OCI-LY7 (cell line): ENCODE measurements at regions not wholly inside any gene's neighbourhood (a gene's known extent, or its start where the extent isn't known, plus 50 kb on each side); places are given as distances from the start of the nearest gene placed in this dataset.

Experiments used
- BruUV-seq: library from RNA; stranded (reverse); fragments of 400-500 nt; replicated peaks from 2 replicates; lab custom pipeline; 2021; lab: Mats Ljungman, UMichigan
- CTCF ChIA-PET: fragments of 300-600 bp; sonication (Branson Sonifier 250); formaldehyde crosslinking; loops from one replicate; lab custom pipeline; 2022; ENCODE audit warnings: antibody characterized with exemption; ENCODE audit not compliant: unreplicated experiment; lab: Charles Lee
- POLR2A ChIA-PET: fragments of 300-600 bp; sonication (Branson Sonifier 250); formaldehyde crosslinking; loops from one replicate; lab custom pipeline; 2022; ENCODE audit warnings: antibody characterized with exemption; lab: Charles Lee
- DNase-seq: peaks from one replicate; pipeline ENCODE4 v3.0.0-alpha.2; 2015; ENCODE audit warnings: low spot score
- H2AFZ ChIP-seq: fragments of 200-600 bp; sonication (generic), shearing (Covaris generic); 2 replicates; pipeline ENCODE4 v1.6.1; 2014; ENCODE audit warnings: mild to moderate bottlenecking, antibody characterized with exemption, low read length, moderate library complexity
- H3K27ac ChIP-seq: fragments of 200-600 bp; sonication (generic); 2 replicates; pipeline ENCODE4 v1.5.1; 2014; ENCODE audit warnings: mixed run types, low read depth, mild to moderate bottlenecking, moderate library complexity, low read length, inconsistent platforms; ENCODE audit not compliant: poor library complexity, severe bottlenecking
- H3K36me3 ChIP-seq: fragments of 200-600 bp; sonication (generic); 2 replicates; pipeline ENCODE4 v1.6.1; 2014; ENCODE audit warnings: mild to moderate bottlenecking, antibody characterized with exemption, low read length, moderate library complexity, mixed read lengths; ENCODE audit not compliant: insufficient read depth
- H3K4me1 ChIP-seq: fragments of 200-600 bp; sonication (generic); 2 replicates; pipeline ENCODE4 v1.5.1; 2014; ENCODE audit warnings: mild to moderate bottlenecking, low read length; ENCODE audit not compliant: insufficient read depth, poor library complexity, severe bottlenecking
- H3K4me2 ChIP-seq: fragments of 200-600 bp; sonication (generic); 2 replicates; pipeline ENCODE4 v1.6.1; 2014; ENCODE audit warnings: mild to moderate bottlenecking, low read length
- H3K4me3 ChIP-seq: fragments of 200-600 bp; sonication (generic); 2 replicates; pipeline ENCODE4 v1.5.1; 2014; ENCODE audit warnings: mild to moderate bottlenecking, low read depth, low read length; ENCODE audit not compliant: poor library complexity, severe bottlenecking
- H3K79me2 ChIP-seq: fragments of 200-600 bp; sonication (generic); 2 replicates; pipeline ENCODE4 v1.6.1; 2016; ENCODE audit warnings: low read depth, mild to moderate bottlenecking, low read length, moderate library complexity, mixed read lengths; ENCODE audit not compliant: insufficient read depth
- H3K9me2 ChIP-seq: fragments of 200-600 bp; sonication (generic); 2 replicates; pipeline ENCODE4 v1.6.1; 2016; ENCODE audit warnings: mild to moderate bottlenecking, low read length, mixed read lengths; ENCODE audit not compliant: insufficient read depth
- H3K9me3 ChIP-seq: fragments of 200-600 bp; sonication (generic); 2 replicates; pipeline ENCODE4 v1.6.1; 2014; ENCODE audit warnings: mild to moderate bottlenecking, mixed run types, low read length, mixed read lengths
- H4K20me1 ChIP-seq: fragments of 200-600 bp; sonication (generic); 2 replicates; pipeline ENCODE4 v1.6.1; 2014; ENCODE audit warnings: mild to moderate bottlenecking, antibody characterized with exemption, low read length, moderate library complexity, mixed read lengths; ENCODE audit not compliant: insufficient read depth
- EZH2phosphoT487 ChIP-seq: fragments of 200-600 bp; sonication (generic); IDR thresholded peaks from 2 replicates; pipeline ENCODE4 v1.6.1; 2018; ENCODE audit warnings: low read depth, borderline replicate concordance, mild to moderate bottlenecking, mixed run types, antibody characterized with exemption, low read length, moderate library complexity, mixed read lengths
- intact Hi-C: fragments of 100-400 bp; cut with micrococcal nuclease; formaldehyde crosslinking; loops from one replicate; pipeline ENCODE4 v1.10.0; 2022; ENCODE audit not compliant: unreplicated experiment
- TF ChIP-seq, protein P1 (sequence below): fragments of 200-600 bp; sonication (generic); conservative IDR thresholded peaks from 2 replicates; pipeline ENCODE4 v1.5.1; 2014; ENCODE audit warnings: mild to moderate bottlenecking, antibody characterized with exemption, low read length, moderate library complexity, mixed read lengths

DNA sequence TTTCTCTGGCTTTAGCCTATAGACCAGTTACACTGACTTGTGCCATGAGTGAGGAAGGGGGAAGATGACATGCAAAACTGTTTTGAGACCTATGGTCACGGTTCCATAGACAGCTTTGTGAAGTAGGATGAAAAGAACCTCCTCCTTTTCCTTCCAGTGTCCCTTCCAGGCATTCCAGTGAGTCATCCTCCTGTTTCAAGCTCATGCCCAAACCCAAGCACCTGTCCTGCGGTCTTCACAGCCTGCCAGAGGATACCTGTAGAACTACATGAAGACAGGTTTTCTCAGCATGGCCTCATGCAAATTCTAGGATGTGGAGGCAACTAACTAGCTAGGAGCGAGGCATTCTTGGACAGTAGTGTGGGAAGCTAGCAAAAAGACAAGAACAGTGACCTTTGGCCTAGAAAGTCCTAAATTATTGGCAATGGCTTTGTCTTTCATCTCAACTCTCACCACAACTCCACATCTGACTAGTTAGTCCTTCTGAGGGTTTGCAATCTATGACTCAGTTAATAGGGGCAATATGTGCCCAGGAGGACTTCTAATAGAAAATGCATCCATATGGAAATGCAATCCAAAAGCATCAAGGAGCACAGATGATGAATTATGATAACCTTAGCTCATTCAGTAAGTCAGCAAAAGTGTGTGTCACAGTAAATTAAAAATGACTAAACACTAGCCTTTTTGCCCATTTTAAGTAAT is 154.7 kb downstream of the RBM43 start:
- H3K79me2 ChIP-seq: no peaks in the 10 kb centered on the region
- no peak overlapping the region for H3K4me3 ChIP-seq
- no TSS peak for BruUV-seq
- ChIA-PET CTCF (no interaction called here), POLR2A (interaction anchor here (0.6 kb wide), 1 partner anchor 1693 kb away, joined by 3 read pairs; no protein-coding TSS in a partner anchor)
- TF ChIP-seq, protein P1, sequence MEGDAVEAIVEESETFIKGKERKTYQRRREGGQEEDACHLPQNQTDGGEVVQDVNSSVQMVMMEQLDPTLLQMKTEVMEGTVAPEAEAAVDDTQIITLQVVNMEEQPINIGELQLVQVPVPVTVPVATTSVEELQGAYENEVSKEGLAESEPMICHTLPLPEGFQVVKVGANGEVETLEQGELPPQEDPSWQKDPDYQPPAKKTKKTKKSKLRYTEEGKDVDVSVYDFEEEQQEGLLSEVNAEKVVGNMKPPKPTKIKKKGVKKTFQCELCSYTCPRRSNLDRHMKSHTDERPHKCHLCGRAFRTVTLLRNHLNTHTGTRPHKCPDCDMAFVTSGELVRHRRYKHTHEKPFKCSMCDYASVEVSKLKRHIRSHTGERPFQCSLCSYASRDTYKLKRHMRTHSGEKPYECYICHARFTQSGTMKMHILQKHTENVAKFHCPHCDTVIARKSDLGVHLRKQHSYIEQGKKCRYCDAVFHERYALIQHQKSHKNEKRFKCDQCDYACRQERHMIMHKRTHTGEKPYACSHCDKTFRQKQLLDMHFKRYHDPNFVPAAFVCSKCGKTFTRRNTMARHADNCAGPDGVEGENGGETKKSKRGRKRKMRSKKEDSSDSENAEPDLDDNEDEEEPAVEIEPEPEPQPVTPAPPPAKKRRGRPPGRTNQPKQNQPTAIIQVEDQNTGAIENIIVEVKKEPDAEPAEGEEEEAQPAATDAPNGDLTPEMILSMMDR: no peak
- no peak for TF ChIP-seq EZH2phosphoT487
- H3K4me2 ChIP-seq: no peak overlapping the region
- H3K9me3 ChIP-seq: no peaks in the 10 kb centered on the region
- no peak overlapping the region for H3K27ac ChIP-seq
- no peak for DNase-seq
- H2AFZ ChIP-seq: no peak overlapping the region
- no peaks in the 10 kb centered on the region for H3K36me3 ChIP-seq
- H3K9me2 ChIP-seq: no peaks in the 10 kb centered on the region
- no peaks in the 10 kb centered on the region for H3K4me1 ChIP-seq
- H4K20me1 ChIP-seq: no peaks in the 10 kb centered on the region; the same call in 1 of the 2 replicates
- intact Hi-C loops: no loop called here

- Histone ChIP-seq H3K4me3 (no peak overlapping the region), H2AFZ (no peak overlapping the region), H3K4me2 (no peak overlapping the region), H3K27ac (no peak overlapping the region), H3K9me2 (no peaks in the 10 kb centered on the region), H3K4me1 (no peaks in the 10 kb centered on the region), H3K36me3 (no peaks in the 10 kb centered on the region), H3K9me3 (no peaks in the 10 kb centered on the region), H4K20me1 (no peaks in the 10 kb centered on the region; the same call in 1 of the 2 replicates), H3K79me2 (no peaks in the 10 kb centered on the region)
- TF ChIP-seq, protein P1: no peak
- no peak for TF ChIP-seq EZH2phosphoT487
- no TSS peak for BruUV-seq
- ChIA-PET POLR2A (interaction anchor here (0.7 kb wide), 1 partner anchor 95 kb away, joined by 3 read pairs; no protein-coding TSS in a partner anchor), CTCF (no interaction called here)
- intact Hi-C loops: no loop called here
- DNase-seq: no peak
These were observed 158.1 kb downstream of the RBM43 start for GRCh38 chr2:151103551-151103950.

- H3K4me2 ChIP-seq: no peak overlapping the region
- no peak overlapping the region for H2AFZ ChIP-seq
- no TSS peak for BruUV-seq
- H3K27ac ChIP-seq: no peak overlapping the region
- TF ChIP-seq, protein P1: no peak
- TF ChIP-seq EZH2phosphoT487: no peak
- POLR2A ChIA-PET: no interaction called here
- no peaks in the 10 kb centered on the region; the same call in 1 of the 2 replicates for H4K20me1 ChIP-seq
- H3K36me3 ChIP-seq: no peaks in the 10 kb centered on the region
- no peaks in the 10 kb centered on the region for H3K9me2 ChIP-seq
- no peak overlapping the region for H3K4me3 ChIP-seq
- CTCF ChIA-PET: no interaction called here
- no peaks in the 10 kb centered on the region for H3K79me2 ChIP-seq
- H3K9me3 ChIP-seq: no peaks in the 10 kb centered on the region
- no peak for DNase-seq
- no peaks in the 10 kb centered on the region for H3K4me1 ChIP-seq
- intact Hi-C loops: no loop called here
These were observed 159.4 kb downstream of the RBM43 start for GRCh38 chr2:151102226-151102625.
